Adrenal gland (tissue), 5 donors: ENCODE measurements at regions not wholly inside any gene's neighbourhood (a gene's known extent, or its start where the extent isn't known, plus 50 kb on each side); places are given as distances from the start of the nearest gene placed in this dataset.

ENCODE experiments used
- POLR2A ChIP-seq, 2 donors: fragments of 450-650 bp; IDR thresholded peaks; one replicate each; pipeline ENCODE4 v1.6.1; 2017; ENCODE audit warnings: antibody characterized with exemption in 2 of 2, mild to moderate bottlenecking in 2 of 2, moderate library complexity in 1 of 2
- TF ChIP-seq, protein P1 (sequence below), 6 experiments: fragments of 450-650 bp in 4 of 6; fragments of 200-600 bp in 2 of 6; sonication (generic) in 1 of 6; IDR thresholded peaks; 1 replicate in 5 of 6; 2 replicates in 1 of 6; pipeline versions ENCODE4 v1.5.1 to v1.8.0; 2016 to 2021; ENCODE audit warnings: antibody characterized with exemption in 6 of 6, mild to moderate bottlenecking in 2 of 6, moderate library complexity in 1 of 6
- donor health status: DM: no; HTN: no; CAD: no.

DNA sequence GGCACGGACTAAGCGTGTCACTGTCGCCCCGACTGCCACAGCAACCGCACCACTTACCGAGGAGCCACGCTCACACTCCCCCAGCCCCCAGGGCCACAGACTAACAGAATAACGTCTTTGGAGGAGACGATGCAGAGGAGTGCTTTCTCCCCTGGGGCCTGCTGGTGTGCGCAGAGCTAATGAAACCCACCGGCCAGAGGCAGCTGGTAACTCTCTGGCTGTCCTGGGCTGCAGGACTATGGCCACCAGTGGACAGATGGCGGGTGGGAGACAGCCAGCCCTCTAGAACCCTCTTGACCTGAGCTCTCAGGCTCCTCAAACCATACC, 228.0 kb downstream of the DLL1 start:
- TF ChIP-seq, protein P1, sequence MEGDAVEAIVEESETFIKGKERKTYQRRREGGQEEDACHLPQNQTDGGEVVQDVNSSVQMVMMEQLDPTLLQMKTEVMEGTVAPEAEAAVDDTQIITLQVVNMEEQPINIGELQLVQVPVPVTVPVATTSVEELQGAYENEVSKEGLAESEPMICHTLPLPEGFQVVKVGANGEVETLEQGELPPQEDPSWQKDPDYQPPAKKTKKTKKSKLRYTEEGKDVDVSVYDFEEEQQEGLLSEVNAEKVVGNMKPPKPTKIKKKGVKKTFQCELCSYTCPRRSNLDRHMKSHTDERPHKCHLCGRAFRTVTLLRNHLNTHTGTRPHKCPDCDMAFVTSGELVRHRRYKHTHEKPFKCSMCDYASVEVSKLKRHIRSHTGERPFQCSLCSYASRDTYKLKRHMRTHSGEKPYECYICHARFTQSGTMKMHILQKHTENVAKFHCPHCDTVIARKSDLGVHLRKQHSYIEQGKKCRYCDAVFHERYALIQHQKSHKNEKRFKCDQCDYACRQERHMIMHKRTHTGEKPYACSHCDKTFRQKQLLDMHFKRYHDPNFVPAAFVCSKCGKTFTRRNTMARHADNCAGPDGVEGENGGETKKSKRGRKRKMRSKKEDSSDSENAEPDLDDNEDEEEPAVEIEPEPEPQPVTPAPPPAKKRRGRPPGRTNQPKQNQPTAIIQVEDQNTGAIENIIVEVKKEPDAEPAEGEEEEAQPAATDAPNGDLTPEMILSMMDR (IDR thresholded peaks at IDR 0.05), result no peak
- TF ChIP-seq POLR2A (IDR thresholded peaks at IDR 0.05), result no peak
